ENCODE measurements at regions not wholly inside any gene's neighbourhood (a gene's known extent, or its start where the extent isn't known, plus 50 kb on each side); places are given as distances from the start of the nearest gene placed in this dataset.

DNA sequence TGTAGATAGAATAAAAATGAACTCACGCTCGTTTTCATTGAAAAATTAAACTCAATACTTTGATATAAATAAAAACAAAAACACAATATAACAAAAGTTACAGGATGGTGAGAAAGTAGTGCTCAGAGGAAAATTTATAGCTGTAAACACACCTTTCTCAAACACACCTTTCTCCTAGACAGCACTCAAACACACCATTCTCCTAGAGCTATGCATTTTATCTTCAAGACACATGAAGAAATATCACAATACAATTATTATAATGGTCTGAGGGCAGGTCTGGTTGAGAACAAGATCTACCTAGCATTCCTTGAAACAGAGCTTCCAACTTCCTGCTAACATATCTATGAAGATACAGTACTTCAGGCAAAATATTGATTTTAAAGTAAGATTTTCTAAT is 183.4 kb upstream of the NBEA start (continued):
- TF ChIP-seq, protein P1, sequence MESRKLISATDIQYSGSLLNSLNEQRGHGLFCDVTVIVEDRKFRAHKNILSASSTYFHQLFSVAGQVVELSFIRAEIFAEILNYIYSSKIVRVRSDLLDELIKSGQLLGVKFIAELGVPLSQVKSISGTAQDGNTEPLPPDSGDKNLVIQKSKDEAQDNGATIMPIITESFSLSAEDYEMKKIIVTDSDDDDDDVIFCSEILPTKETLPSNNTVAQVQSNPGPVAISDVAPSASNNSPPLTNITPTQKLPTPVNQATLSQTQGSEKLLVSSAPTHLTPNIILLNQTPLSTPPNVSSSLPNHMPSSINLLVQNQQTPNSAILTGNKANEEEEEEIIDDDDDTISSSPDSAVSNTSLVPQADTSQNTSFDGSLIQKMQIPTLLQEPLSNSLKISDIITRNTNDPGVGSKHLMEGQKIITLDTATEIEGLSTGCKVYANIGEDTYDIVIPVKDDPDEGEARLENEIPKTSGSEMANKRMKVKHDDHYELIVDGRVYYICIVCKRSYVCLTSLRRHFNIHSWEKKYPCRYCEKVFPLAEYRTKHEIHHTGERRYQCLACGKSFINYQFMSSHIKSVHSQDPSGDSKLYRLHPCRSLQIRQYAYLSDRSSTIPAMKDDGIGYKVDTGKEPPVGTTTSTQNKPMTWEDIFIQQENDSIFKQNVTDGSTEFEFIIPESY (IDR thresholded peaks at IDR 0.05; ENCODE audit: extremely low read depth, insufficient replicate concordance, low read length) = no peak
- TF ChIP-seq, protein P2, sequence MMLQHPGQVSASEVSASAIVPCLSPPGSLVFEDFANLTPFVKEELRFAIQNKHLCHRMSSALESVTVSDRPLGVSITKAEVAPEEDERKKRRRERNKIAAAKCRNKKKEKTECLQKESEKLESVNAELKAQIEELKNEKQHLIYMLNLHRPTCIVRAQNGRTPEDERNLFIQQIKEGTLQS (IDR thresholded peaks at IDR 0.05) = no peak
- TF ChIP-seq EZH2 (IDR thresholded peaks at IDR 0.05) (no peak), SIN3A (IDR thresholded peaks at IDR 0.05; ENCODE audit: low read depth) (no peak)

- Histone ChIP-seq H3K4me3 (replicated peaks in 1 of 2; ENCODE audit: low read depth in 1 of 2, low read length in 2 of 2) (no peak overlapping the region), H3K9me3 (ENCODE audit: control insufficient read depth in 1 of 2, insufficient read depth in 1 of 2, low read depth in 1 of 2, low read length in 2 of 2) (no peaks in the 10 kb centered on the region), H3K9ac (ENCODE audit: low read length) (no peak overlapping the region), H3K36me3 (ENCODE audit: control insufficient read depth in 1 of 2, insufficient read depth in 2 of 2, low read length in 2 of 2) (no peaks in the 10 kb centered on the region), H2AFZ (ENCODE audit: low read depth, low read length, poor library complexity, severe bottlenecking) (no peak overlapping the region), H3K79me2 (ENCODE audit: insufficient read depth, low read length) (no peaks in the 10 kb centered on the region), H3K27ac (ENCODE audit: low read depth, low read length) (no peak overlapping the region), H3K4me2 (ENCODE audit: low read length) (no peak overlapping the region), H3K27me3 (ENCODE audit: insufficient read depth, low read length) (no peaks in the 10 kb centered on the region), H3K9me2 (ENCODE audit: insufficient read depth) (no peaks in the 10 kb centered on the region), H3K4me1 (ENCODE audit: control insufficient read depth in 1 of 2, insufficient read depth in 2 of 2, low read length in 2 of 2) (no peaks in the 10 kb centered on the region), H4K20me1 (ENCODE audit: insufficient read depth) (no peaks in the 10 kb centered on the region)
- ChIA-PET POLR2A (no interaction called here), RAD21 (ENCODE audit: low non-redundant PET in 1 of 2, low total read pairs in 2 of 2, uncharacterized antibody in 2 of 2, unreplicated experiment in 2 of 2) (no interaction called here), CTCF (no interaction called here)
- DNase-seq (ENCODE audit: low read depth, low spot score) = no peak
- no TSS peak for BruUV-seq (replicated peaks)
- ATAC-seq = no peak
- no peak for TF ChIP-seq POLR2AphosphoS5 (IDR thresholded peaks at IDR 0.05; ENCODE audit: low read depth, low read length)
- no peak for TF ChIP-seq TCF7L2 (IDR thresholded peaks at IDR 0.05; ENCODE audit: borderline replicate concordance, extremely low read depth, insufficient read depth, insufficient read length)
- intact Hi-C loops (cut with micrococcal nuclease) = no loop called here
Observed at GRCh38 chr13:34762312-34762711, 179.8 kb upstream of the NBEA start.
